Smooth muscle cell (in vitro differentiated cells): ENCODE measurements at regions not wholly inside any gene's neighbourhood (a gene's known extent, or its start where the extent isn't known, plus 50 kb on each side); places are given as distances from the start of the nearest gene placed in this dataset.

Experiments
- DNase-seq: peaks from one replicate; lab custom pipeline; 2025; ENCODE audit not compliant: unreplicated experiment; lab: John Stamatoyannopoulos, UW
- H2AFZ ChIP-seq: fragments of 200-600 bp; sonication (generic); 2 replicates; pipeline ENCODE4 v1.6.0; 2016; ENCODE audit warnings: antibody characterized with exemption, low read depth, mild to moderate bottlenecking
- H3F3A ChIP-seq: fragments of 200-600 bp; sonication (generic); 2 replicates; pipeline ENCODE4 v1.6.0; 2017; ENCODE audit warnings: antibody characterized with exemption, low read depth
- H3K27ac ChIP-seq: fragments of 200-600 bp; sonication (generic); 2 replicates; pipeline ENCODE4 v1.5.1; 2016; ENCODE audit warnings: low read depth, mild to moderate bottlenecking
- H3K27me3 ChIP-seq: fragments of 200-600 bp; sonication (generic); 2 replicates; pipeline ENCODE4 v1.6.1; 2016; ENCODE audit warnings: low read depth, mild to moderate bottlenecking
- H3K36me3 ChIP-seq: fragments of 200-600 bp; sonication (generic); 2 replicates; pipeline ENCODE4 v1.5.1; 2016; ENCODE audit warnings: low read depth
- H3K4me1 ChIP-seq: fragments of 200-600 bp; sonication (generic); 2 replicates; pipeline ENCODE4 v1.5.1; 2016; ENCODE audit warnings: low read depth
- H3K4me2 ChIP-seq: fragments of 200-600 bp; sonication (generic); 2 replicates; pipeline ENCODE4 v1.6.0; 2016; ENCODE audit warnings: mild to moderate bottlenecking
- H3K4me3 ChIP-seq: fragments of 200-600 bp; sonication (generic); 2 replicates; pipeline ENCODE4 v1.5.1; 2016; ENCODE audit warnings: mild to moderate bottlenecking
- H3K79me2 ChIP-seq: fragments of 200-600 bp; sonication (generic); 2 replicates; pipeline ENCODE4 v1.6.0; 2016; ENCODE audit warnings: low read depth, mild to moderate bottlenecking
- H3K9ac ChIP-seq: fragments of 200-600 bp; sonication (generic); 2 replicates; pipeline ENCODE4 v1.6.0; 2016; ENCODE audit warnings: low read depth
- H3K9me3 ChIP-seq: fragments of 200-600 bp; sonication (generic); replicated peaks from 2 replicates; pipeline ENCODE4 v1.5.1; 2016; ENCODE audit warnings: low read depth
- H4K20me1 ChIP-seq: fragments of 200-600 bp; sonication (generic); 2 replicates; pipeline ENCODE4 v1.6.0; 2016; ENCODE audit warnings: low read depth
- CTCF ChIP-seq: fragments of 200-600 bp; sonication (generic); IDR thresholded peaks from 2 replicates; pipeline ENCODE4 v1.5.1; 2017; ENCODE audit warnings: borderline replicate concordance, mild to moderate bottlenecking, antibody characterized with exemption; ENCODE audit not compliant: insufficient read depth, poor library complexity, severe bottlenecking
- WGBS: methylation state at CpG from one replicate; pipeline ENCODE4 v1.1.7; 2016; ENCODE audit warnings: low lambda C conversion rate; 5-methylcytosine and 5-hydroxymethylcytosine counted together

- H2AFZ ChIP-seq: no peak overlapping the region
- H3K27ac ChIP-seq: no peak overlapping the region
- no peaks in the 10 kb centered on the region for H4K20me1 ChIP-seq
- H3K27me3 ChIP-seq: no peaks in the 10 kb centered on the region
- no peaks in the 10 kb centered on the region for H3K79me2 ChIP-seq
- H3K36me3 ChIP-seq: no peaks in the 10 kb centered on the region
- WGBS: 84% methylated on average over 4 of the region's 4 CpGs
- no peak overlapping the region for H3K4me2 ChIP-seq
- TF ChIP-seq CTCF: no peak
- H3F3A ChIP-seq: no peaks in the 10 kb centered on the region
- DNase-seq: no peak
- no peaks in the 10 kb centered on the region for H3K9me3 ChIP-seq
- H3K4me3 ChIP-seq: no peak overlapping the region
- H3K4me1 ChIP-seq: peaks cover 27% of the 10 kb centered on the region
- H3K9ac ChIP-seq: no peak overlapping the region
Observed at GRCh38 chr4:137626942-137627738, 94.8 kb upstream of the PCDH18 start.

- WGBS: 45% methylated on average over 2 of the region's 2 CpGs
- no peak for TF ChIP-seq CTCF
- Histone ChIP-seq H3K79me2 (no peaks in the 10 kb centered on the region), H3K4me3 (no peak overlapping the region), H3K4me2 (no peak overlapping the region), H3K27ac (no peak overlapping the region), H3K9me3 (no peaks in the 10 kb centered on the region), H3K9ac (no peak overlapping the region), H2AFZ (peak overlapping the region; percentile 46), H3K4me1 (peaks cover 33% of the 10 kb centered on the region), H4K20me1 (no peaks in the 10 kb centered on the region), H3F3A (no peaks in the 10 kb centered on the region), H3K36me3 (no peaks in the 10 kb centered on the region), H3K27me3 (no peaks in the 10 kb centered on the region)
- DNase-seq: no peak
Observed at GRCh38 chr4:137623013-137623412, 90.7 kb upstream of the PCDH18 start.

GRCh38 chr4:137621056-137621455 lies 88.8 kb upstream of the PCDH18 start:
- 76% methylated on average over 5 of the region's 5 CpGs for WGBS
- Histone ChIP-seq H3K9me3 (no peaks in the 10 kb centered on the region), H3K79me2 (no peaks in the 10 kb centered on the region), H2AFZ (peak overlapping the region; percentile 55), H3K27me3 (no peaks in the 10 kb centered on the region), H3K27ac (no peak overlapping the region), H3K4me3 (no peak overlapping the region), H4K20me1 (no peaks in the 10 kb centered on the region), H3F3A (no peaks in the 10 kb centered on the region), H3K4me1 (peaks cover 24% of the 10 kb centered on the region), H3K4me2 (no peak overlapping the region), H3K36me3 (no peaks in the 10 kb centered on the region), H3K9ac (no peak overlapping the region)
- TF ChIP-seq CTCF: no peak
- no peak for DNase-seq

GRCh38 chr4:137614491-137614890 lies 82.2 kb upstream of the PCDH18 start:
- Histone ChIP-seq H3K9ac (no peak overlapping the region), H3K27ac (no peak overlapping the region)
- no peak for TF ChIP-seq CTCF

More at GRCh38 chr4:137614491-137614890, 82.2 kb upstream of the PCDH18 start:
- H3K4me1 ChIP-seq: no peaks in the 10 kb centered on the region
- WGBS: 100% methylated on average over 1 of the region's 1 CpG
- no peaks in the 10 kb centered on the region for H3K36me3 ChIP-seq
- H3F3A ChIP-seq: peaks cover 3% of the 10 kb centered on the region
- no peak overlapping the region for H3K4me2 ChIP-seq
- no peaks in the 10 kb centered on the region for H3K79me2 ChIP-seq
- H3K27me3 ChIP-seq: no peaks in the 10 kb centered on the region
- H3K9me3 ChIP-seq: no peaks in the 10 kb centered on the region
- no peak for DNase-seq
- no peaks in the 10 kb centered on the region for H4K20me1 ChIP-seq
- H2AFZ ChIP-seq: no peak overlapping the region
- H3K4me3 ChIP-seq: no peak overlapping the region
